ENCODE measurements at regions not wholly inside any gene's neighbourhood (a gene's known extent, or its start where the extent isn't known, plus 50 kb on each side); places are given as distances from the start of the nearest gene placed in this dataset.
"Not testable (repeated sequence)": the region's sequence is repeated elsewhere in the genome, so short reads cannot be mapped to it uniquely, and the experiment has no call there.

DNA sequence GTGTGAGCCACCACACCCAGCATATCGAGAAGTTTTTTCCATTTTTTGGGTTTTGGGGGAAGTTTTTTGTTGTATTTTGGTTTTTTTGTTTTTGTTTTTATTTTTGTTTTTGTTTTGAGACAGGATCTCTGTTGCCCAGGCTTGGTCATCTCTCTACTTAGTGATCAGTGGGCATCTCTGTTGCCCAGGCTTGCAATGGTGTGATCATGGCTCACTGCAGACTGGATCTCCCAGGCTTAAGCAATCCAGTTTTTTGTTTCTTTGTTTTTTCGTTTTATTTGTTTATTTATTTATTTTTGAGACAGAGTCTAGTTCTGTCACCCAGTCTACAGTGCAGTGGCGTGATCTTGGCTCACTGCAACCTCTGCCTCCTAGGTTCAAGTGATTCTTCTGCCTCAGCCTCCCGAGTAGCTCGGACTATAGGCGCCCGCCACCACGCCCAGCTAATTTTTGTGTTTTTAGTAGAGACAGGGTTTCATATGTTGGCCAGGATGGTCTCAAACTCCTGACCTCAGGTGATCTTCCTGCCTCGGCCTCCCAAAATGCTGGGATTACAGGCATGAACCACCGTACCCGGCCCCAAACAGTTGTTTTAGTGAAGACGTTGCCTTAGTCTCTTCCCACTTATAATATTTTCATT lies 99.6 kb upstream of the CHD2 start:
- H3K9me3 Mint-ChIP-seq; H3K4me3 ChIP-seq (ENCODE audit: low read depth, low read length); H3K27ac ChIP-seq (ENCODE audit: insufficient read depth, low read length, poor library complexity, severe bottlenecking); ATAC-seq (ENCODE audit: low read depth in 2 of 2); H3K27me3 ChIP-seq (ENCODE audit: control insufficient read depth, insufficient read depth, low read length); H3K4me1 ChIP-seq (ENCODE audit: control insufficient read depth, insufficient read depth, low read length, poor library complexity, severe bottlenecking); H3K4me3 Mint-ChIP-seq; H3K27me3 Mint-ChIP-seq; DNase-seq; H3K36me3 ChIP-seq (ENCODE audit: control insufficient read depth, insufficient read depth, low read length); H3K36me3 Mint-ChIP-seq; H3K9me3 ChIP-seq (ENCODE audit: control insufficient read depth in 2 of 2, low read length in 2 of 2): not testable (repeated sequence)
- Mint-ChIP-seq H3K27ac (peak overlapping the region in 1 of 3 donors; percentile 15), H3K4me1 (peaks cover 13 to 25% (median 14%) of the 10 kb centered on the region in 4 donors)

DNA sequence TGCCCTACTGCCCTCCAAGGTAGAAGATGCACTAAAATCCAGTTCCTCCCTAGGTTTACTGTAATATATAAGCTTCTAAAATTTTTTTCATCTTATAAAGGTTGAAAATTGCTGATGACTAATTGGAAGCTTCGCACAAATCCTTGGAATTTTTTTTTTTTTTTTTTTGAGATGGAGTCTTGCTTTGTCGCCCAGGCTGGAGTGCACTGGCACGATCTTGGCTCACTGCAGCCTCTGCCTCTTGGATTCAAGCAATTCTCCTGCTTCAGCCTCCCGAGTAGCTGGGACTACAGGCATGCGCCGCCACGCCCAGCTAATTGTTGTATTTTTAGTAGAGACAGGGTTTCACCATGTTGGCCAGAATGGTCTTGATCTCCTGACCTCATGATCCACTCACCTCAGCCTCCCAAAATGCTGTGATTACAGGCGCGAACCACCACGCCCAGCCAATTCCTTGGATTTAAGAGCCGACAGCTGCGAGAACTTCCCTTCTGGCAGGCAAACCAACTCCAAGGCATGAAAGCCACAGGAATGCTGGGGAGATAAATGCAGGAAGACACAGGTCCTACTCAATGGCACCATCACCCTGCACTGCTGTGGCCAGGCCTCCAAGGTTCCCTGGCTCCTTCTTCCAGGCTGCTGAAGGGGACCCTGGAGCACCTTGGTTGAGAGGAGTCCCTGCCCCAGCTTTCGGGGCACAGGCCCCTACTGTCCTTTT lies 98.9 kb upstream of the CHD2 start:
- not testable (repeated sequence) for H3K36me3 ChIP-seq (ENCODE audit: control insufficient read depth, insufficient read depth, low read length); DNase-seq; H3K9me3 ChIP-seq (ENCODE audit: control insufficient read depth in 2 of 2, low read length in 2 of 2); H3K36me3 Mint-ChIP-seq; ATAC-seq (ENCODE audit: low read depth in 2 of 2); H3K9me3 Mint-ChIP-seq; H3K4me3 ChIP-seq (ENCODE audit: low read depth, low read length); H3K27me3 ChIP-seq (ENCODE audit: control insufficient read depth, insufficient read depth, low read length); H3K4me3 Mint-ChIP-seq; H3K27me3 Mint-ChIP-seq; H3K27ac ChIP-seq (ENCODE audit: insufficient read depth, low read length, poor library complexity, severe bottlenecking); H3K4me1 ChIP-seq (ENCODE audit: control insufficient read depth, insufficient read depth, low read length, poor library complexity, severe bottlenecking)
- peaks cover 13 to 25% (median 14%) of the 10 kb centered on the region in 4 donors for H3K4me1 Mint-ChIP-seq
- H3K27ac Mint-ChIP-seq = peak overlapping the region in 1 of 3 donors; percentile 15

DNA sequence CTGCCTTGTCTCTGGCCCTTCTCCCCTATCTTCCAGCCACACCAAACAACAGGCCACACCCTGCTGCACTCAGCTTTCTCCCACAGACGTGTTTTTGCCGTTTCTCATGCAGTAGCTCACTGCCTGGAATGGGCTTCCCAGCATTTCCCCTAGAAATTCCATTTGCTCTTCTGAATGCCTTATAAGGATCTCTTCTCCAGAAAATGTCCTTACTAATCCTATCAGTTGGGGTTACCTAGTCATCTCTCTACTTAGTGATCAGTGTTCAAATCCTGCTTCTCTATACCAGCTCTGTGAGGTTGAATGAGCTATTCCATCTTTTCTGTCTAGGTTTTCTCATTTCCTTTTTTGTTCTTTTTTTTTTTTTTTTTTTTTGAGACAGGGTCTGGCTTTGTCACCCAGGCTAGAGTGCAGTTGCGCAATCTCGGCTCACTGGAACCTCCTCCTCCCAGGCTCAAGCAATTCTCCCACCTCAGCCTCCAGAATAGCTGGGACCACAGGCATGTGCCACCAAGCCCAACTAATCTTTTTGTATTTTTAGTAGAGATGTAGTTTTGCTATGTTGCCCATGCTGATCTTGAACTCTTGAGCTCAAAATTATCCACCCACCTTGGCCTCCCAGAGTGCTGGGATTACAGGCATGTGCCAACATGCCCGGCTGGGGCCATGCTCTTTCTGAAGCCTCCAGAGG lies 98.2 kb upstream of the CHD2 start:
- no peaks in the 10 kb centered on the region for H3K27me3 ChIP-seq (ENCODE audit: control insufficient read depth, insufficient read depth, low read length)
- Mint-ChIP-seq H3K27me3 (no peaks in the 10 kb centered on the region), H3K9me3 (peaks cover 0 to 2% (median 0%) of the 10 kb centered on the region in 7 donors), H3K27ac (no peak overlapping the region), H3K36me3 (no peaks in the 10 kb centered on the region), H3K4me1 (peaks cover 12 to 25% (median 16%) of the 10 kb centered on the region in 4 donors), H3K4me3 (peak overlapping the region in 1 of 4 donors; percentile 51)
- H3K4me1 ChIP-seq (ENCODE audit: control insufficient read depth, insufficient read depth, low read length, poor library complexity, severe bottlenecking) = peaks cover 8% of the 10 kb centered on the region
- H3K36me3 ChIP-seq (ENCODE audit: control insufficient read depth, insufficient read depth, low read length) = no peaks in the 10 kb centered on the region
- H3K9me3 ChIP-seq (ENCODE audit: control insufficient read depth in 2 of 2, low read length in 2 of 2) = no peaks in the 10 kb centered on the region
- H3K4me3 ChIP-seq (ENCODE audit: low read depth, low read length) = no peak overlapping the region
- DNase-seq (no peak), ATAC-seq (ENCODE audit: low read depth in 2 of 2) (no peak)
- no peak overlapping the region for H3K27ac ChIP-seq (ENCODE audit: insufficient read depth, low read length, poor library complexity, severe bottlenecking)

DNA sequence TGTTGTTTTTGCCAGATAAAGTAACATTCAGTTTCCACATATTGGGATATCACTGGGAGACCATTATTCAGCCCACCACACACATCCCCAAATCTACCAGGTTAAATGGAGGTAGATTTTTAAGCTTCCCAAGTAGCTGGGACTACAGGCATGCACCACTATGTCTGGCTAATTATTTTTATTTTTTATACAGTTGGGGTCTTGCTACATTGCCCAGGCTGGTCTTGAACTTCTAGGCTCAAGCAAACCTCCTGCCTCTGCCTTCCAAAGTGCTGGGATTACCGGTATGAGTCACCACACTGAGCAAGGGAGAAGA lies 96.6 kb upstream of the CHD2 start:
- H3K4me1 ChIP-seq (ENCODE audit: control insufficient read depth, insufficient read depth, low read length, poor library complexity, severe bottlenecking) = peaks cover 16% of the 10 kb centered on the region

DNA sequence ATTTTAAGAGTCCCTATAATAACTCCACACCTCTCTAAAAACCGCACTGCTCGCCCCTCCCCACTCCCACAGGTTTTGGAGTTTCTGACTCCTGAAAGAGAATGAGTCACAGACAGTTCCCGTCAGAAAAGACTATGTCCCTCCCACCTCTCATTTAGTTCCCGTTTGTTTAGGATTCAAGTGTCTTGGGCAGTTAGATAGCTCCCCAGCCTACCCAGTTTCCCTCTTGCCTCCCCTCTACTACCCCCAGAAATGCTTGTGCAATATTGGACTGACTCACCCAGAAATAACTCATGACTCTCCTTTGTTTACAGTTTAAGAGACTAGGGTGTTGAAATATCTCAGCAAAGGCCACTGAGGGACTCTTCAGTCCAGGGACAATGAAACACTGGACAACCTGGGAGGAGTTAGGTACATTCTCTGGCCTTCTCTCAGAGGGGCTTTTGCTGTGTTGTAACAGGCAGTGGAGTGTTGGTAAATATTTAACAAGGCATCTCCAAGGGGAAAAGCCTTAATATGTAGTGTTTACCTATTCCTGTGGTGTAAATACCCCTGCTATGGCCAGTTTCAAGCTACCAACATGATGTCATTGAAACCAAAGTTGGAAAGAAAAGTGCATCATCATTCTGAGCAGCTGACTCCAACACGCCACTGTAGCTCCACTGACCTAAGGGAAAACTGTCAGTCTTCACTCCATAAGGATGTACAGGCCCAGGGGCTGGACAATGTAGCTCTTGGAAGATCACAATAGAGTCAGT lies 96.1 kb upstream of the CHD2 start:
- DNase-seq = peak in 2 of 3 donors; percentile 18 to 43
- H3K36me3 ChIP-seq (ENCODE audit: control insufficient read depth, insufficient read depth, low read length) = no peaks in the 10 kb centered on the region
- H3K4me3 ChIP-seq (ENCODE audit: low read depth, low read length) = no peak overlapping the region
- Mint-ChIP-seq H3K4me3 (no peak overlapping the region), H3K9me3 (peaks cover 0 to 2% (median 0%) of the 10 kb centered on the region in 7 donors), H3K27me3 (no peaks in the 10 kb centered on the region), H3K27ac (peak overlapping the region; percentile 20 to 84 (median 73)), H3K36me3 (no peaks in the 10 kb centered on the region), H3K4me1 (peaks cover 6 to 26% (median 19%) of the 10 kb centered on the region in 4 donors)
- H3K4me1 ChIP-seq (ENCODE audit: control insufficient read depth, insufficient read depth, low read length, poor library complexity, severe bottlenecking) = peaks cover 19% of the 10 kb centered on the region
- peak; percentile 38 to 46 for ATAC-seq (ENCODE audit: low read depth in 2 of 2)
- no peak overlapping the region for H3K27ac ChIP-seq (ENCODE audit: insufficient read depth, low read length, poor library complexity, severe bottlenecking)
- H3K9me3 ChIP-seq (ENCODE audit: control insufficient read depth in 2 of 2, low read length in 2 of 2) = no peaks in the 10 kb centered on the region
- H3K27me3 ChIP-seq (ENCODE audit: control insufficient read depth, insufficient read depth, low read length) = no peaks in the 10 kb centered on the region

More for the DNA sequence above, 96.6 kb upstream of the CHD2 start:
- Mint-ChIP-seq H3K27ac (peak overlapping the region in 1 of 3 donors; percentile 73), H3K36me3 (no peaks in the 10 kb centered on the region), H3K9me3 (peaks cover 0 to 2% (median 0%) of the 10 kb centered on the region in 7 donors), H3K4me3 (no peak overlapping the region), H3K4me1 (peaks cover 6 to 26% (median 18%) of the 10 kb centered on the region in 4 donors), H3K27me3 (no peaks in the 10 kb centered on the region)
- ATAC-seq (ENCODE audit: low read depth in 2 of 2) = no peak
- Histone ChIP-seq H3K27me3 (ENCODE audit: control insufficient read depth, insufficient read depth, low read length) (no peaks in the 10 kb centered on the region), H3K36me3 (ENCODE audit: control insufficient read depth, insufficient read depth, low read length) (no peaks in the 10 kb centered on the region), H3K27ac (ENCODE audit: insufficient read depth, low read length, poor library complexity, severe bottlenecking) (no peak overlapping the region), H3K4me3 (ENCODE audit: low read depth, low read length) (no peak overlapping the region), H3K9me3 (ENCODE audit: control insufficient read depth in 2 of 2, low read length in 2 of 2) (no peaks in the 10 kb centered on the region)
- no peak for DNase-seq

DNA sequence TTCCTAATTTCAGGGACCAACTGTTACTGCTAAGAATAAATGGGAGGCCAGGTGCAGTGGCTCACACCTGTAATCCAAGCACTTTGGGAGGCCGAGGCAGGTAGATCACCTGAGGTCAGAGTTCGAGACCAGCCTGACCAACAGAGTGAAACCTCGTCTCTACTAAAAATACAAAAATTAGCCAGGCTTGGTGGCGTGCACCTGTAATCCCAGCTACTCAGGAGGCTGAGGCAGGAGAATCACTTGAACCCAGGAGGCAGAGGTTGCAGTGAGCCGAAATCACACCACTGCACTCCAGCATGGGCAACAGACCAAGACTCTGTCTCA lies 95.6 kb upstream of the CHD2 start:
- peak overlapping the region in 1 of 3 donors; percentile 20 for H3K27ac Mint-ChIP-seq
- peaks cover 6 to 26% (median 20%) of the 10 kb centered on the region in 4 donors for H3K4me1 Mint-ChIP-seq
- not testable (repeated sequence) for H3K4me3 ChIP-seq (ENCODE audit: low read depth, low read length); H3K27me3 ChIP-seq (ENCODE audit: control insufficient read depth, insufficient read depth, low read length); H3K36me3 ChIP-seq (ENCODE audit: control insufficient read depth, insufficient read depth, low read length); H3K9me3 Mint-ChIP-seq; H3K4me3 Mint-ChIP-seq; H3K9me3 ChIP-seq (ENCODE audit: control insufficient read depth in 2 of 2, low read length in 2 of 2); H3K36me3 Mint-ChIP-seq; H3K27ac ChIP-seq (ENCODE audit: insufficient read depth, low read length, poor library complexity, severe bottlenecking); ATAC-seq (ENCODE audit: low read depth in 2 of 2); H3K27me3 Mint-ChIP-seq; DNase-seq
- H3K4me1 ChIP-seq (ENCODE audit: control insufficient read depth, insufficient read depth, low read length, poor library complexity, severe bottlenecking) = peaks cover 21% of the 10 kb centered on the region

DNA sequence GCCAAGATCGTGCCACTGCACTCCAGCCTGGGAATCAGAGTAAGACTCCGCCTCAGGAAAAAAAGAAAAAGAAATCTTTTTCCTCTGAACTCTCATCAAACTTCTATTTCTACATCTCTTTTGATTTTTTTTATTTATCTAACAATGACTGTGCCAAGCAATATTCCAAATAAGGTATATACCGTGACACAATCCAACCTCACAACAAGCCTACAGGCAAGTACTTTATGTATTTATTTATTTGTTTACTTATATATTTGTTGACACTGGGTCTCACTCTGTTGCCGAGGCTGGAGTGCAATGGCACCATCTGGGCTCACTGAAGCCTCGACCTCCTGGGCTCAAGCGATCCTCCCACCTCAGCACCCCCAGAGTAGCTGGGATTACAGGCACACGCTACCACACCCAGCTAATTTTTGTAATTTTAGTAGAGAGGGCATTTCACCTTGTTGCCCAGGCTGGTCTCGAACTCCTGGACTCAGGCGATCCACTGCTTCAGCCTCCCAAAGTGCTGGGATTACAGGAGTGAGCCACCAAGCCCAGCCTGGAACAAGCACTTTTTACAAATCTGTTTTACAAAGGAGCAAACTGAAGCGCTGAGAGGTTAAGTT lies 94.9 kb upstream of the CHD2 start:
- Histone ChIP-seq H3K27me3 (ENCODE audit: control insufficient read depth, insufficient read depth, low read length) (no peaks in the 10 kb centered on the region), H3K36me3 (ENCODE audit: control insufficient read depth, insufficient read depth, low read length) (no peaks in the 10 kb centered on the region), H3K9me3 (ENCODE audit: control insufficient read depth in 2 of 2, low read length in 2 of 2) (no peaks in the 10 kb centered on the region), H3K4me3 (ENCODE audit: low read depth, low read length) (no peak overlapping the region), H3K27ac (ENCODE audit: insufficient read depth, low read length, poor library complexity, severe bottlenecking) (no peak overlapping the region), H3K4me1 (ENCODE audit: control insufficient read depth, insufficient read depth, low read length, poor library complexity, severe bottlenecking) (peaks cover 27% of the 10 kb centered on the region)
- Mint-ChIP-seq H3K4me1 (peaks cover 6 to 32% (median 25%) of the 10 kb centered on the region in 4 donors), H3K27me3 (peaks cover 6% of the 10 kb centered on the region), H3K27ac (peak overlapping the region in 1 of 3 donors; percentile 14), H3K9me3 (peaks cover 0 to 2% (median 0%) of the 10 kb centered on the region in 7 donors), H3K4me3 (peak overlapping the region in 1 of 4 donors; percentile 11), H3K36me3 (no peaks in the 10 kb centered on the region)
- ATAC-seq (ENCODE audit: low read depth in 2 of 2) = no peak
- DNase-seq = no peak

Data from CD4-positive, CD25-positive, alpha-beta regulatory T cell (primary cell).